Breast epithelium (tissue), 3 donors: ENCODE measurements at regions not wholly inside any gene's neighbourhood (a gene's known extent, or its start where the extent isn't known, plus 50 kb on each side); places are given as distances from the start of the nearest gene placed in this dataset.

Experiments
- POLR2A ChIP-seq: fragments of 450-650 bp; IDR thresholded peaks from one replicate; pipeline ENCODE4 v1.6.1; 2016; ENCODE audit warnings: antibody characterized with exemption, mild to moderate bottlenecking, moderate library complexity
- TF ChIP-seq, protein P1 (sequence below), 3 donors: fragments of 450-650 bp; IDR thresholded peaks; one replicate each; pipeline ENCODE4 v1.5.1; 2016 to 2017; ENCODE audit warnings: antibody characterized with exemption in 3 of 3, mild to moderate bottlenecking in 3 of 3, moderate library complexity in 3 of 3

DNA sequence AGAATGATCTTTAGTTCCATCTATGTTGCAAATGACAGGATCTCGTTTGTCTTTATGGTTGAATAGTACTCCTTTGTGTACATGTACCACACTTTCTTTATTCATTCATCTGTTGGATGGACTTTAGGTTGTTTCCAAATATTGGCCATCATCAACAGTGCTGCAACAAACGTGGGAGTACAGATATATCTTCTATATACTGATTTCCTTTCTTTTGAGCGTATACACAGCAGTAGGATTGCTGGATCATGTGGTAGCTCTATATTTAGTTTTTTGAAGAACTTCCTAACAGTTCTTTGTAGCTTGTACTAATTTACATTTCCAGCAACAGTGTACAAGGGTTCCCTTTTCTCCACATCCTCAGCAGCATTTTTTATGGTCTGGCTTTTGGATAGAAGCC lies 407.5 kb upstream of the ANO5 start:
- TF ChIP-seq, protein P1, sequence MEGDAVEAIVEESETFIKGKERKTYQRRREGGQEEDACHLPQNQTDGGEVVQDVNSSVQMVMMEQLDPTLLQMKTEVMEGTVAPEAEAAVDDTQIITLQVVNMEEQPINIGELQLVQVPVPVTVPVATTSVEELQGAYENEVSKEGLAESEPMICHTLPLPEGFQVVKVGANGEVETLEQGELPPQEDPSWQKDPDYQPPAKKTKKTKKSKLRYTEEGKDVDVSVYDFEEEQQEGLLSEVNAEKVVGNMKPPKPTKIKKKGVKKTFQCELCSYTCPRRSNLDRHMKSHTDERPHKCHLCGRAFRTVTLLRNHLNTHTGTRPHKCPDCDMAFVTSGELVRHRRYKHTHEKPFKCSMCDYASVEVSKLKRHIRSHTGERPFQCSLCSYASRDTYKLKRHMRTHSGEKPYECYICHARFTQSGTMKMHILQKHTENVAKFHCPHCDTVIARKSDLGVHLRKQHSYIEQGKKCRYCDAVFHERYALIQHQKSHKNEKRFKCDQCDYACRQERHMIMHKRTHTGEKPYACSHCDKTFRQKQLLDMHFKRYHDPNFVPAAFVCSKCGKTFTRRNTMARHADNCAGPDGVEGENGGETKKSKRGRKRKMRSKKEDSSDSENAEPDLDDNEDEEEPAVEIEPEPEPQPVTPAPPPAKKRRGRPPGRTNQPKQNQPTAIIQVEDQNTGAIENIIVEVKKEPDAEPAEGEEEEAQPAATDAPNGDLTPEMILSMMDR (IDR thresholded peaks at IDR 0.05): no peak
- TF ChIP-seq POLR2A: no peak
